ENCODE measurements at regions not wholly inside any gene's neighbourhood (a gene's known extent, or its start where the extent isn't known, plus 50 kb on each side); places are given as distances from the start of the nearest gene placed in this dataset.

DNA sequence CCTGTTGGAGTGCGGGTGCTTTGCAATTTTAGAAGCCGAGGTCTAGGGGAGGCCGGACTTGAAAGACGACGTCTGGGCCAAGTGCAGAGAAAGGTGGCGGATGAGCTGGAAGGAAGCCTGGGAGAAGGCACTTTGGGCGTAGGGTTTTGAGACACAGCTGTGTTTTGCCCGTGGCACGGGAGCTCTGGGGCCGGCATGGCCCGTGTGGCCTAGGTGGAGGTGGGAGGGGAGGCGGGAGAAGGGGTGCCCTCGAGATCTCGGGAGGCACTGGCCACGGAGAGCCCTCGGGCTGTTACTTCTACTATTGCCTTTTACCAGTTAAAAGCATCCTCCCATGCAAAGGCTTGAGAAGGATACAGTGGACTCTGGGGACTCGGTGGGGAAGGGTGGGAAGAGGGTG is 161.9 kb downstream of the FOXL1 start:
- Histone ChIP-seq H3K36me3 (replicated peaks) (no peaks in the 10 kb centered on the region), H3K4me1 (no peaks in the 10 kb centered on the region), H3K27me3 (ENCODE audit: low read depth) (peaks cover 2% of the 10 kb centered on the region; the same call in 1 of the 2 replicates), H3K9me3 (no peaks in the 10 kb centered on the region), H3K4me3 (no peak overlapping the region)
- no peak for DNase-seq (ENCODE audit: low spot score in 2 of 2)
- in situ Hi-C loops (cut with MboI; ENCODE audit: low sequenced_read_pairs) = no loop called here

DNA sequence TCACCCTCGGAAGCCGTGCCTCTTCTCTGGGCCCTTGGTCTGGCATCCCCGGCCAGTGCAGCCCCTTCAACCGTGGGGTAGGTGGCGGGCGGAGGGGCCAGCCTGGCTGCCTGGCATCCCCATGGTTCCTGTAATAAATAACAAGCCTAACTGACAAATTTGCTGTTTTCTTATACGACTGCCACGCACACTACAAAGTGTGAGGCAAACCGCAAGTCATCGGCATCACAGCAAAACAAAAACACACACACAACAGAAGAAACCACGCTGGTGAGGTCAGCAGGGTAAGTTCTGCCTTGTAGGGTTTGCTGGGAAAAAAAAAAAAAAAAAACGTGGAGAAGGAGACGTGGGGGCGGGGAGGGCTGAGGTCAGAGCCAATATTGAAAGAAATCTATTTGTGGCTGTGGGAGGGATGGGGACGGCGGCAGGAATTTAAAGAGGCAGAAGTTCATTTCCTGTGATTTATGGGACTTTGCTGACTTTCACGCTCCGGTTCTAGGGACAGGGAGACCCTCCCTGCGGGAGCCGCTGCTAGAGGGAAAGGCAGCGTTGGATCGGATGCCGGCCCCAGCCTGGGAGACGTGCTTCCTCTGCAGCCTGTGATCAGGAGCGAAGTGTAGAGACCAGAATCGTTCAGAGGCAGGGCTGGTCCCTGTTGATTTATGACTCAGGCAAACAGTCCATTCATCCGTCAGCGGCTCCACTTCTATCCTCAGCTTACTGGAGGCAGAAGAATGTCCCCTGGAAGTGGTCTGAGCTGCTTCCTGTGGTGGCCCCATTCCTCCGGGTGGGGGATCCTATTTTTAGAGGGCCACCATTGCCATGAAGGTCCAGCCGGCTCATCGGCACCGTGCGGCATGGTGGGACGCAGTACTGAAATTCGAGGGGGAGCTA is 162.8 kb downstream of the FOXL1 start:
- Histone ChIP-seq H3K4me3 (0 out of 2 replicates have a peak overlapping the region, but pooled peaks have one; percentile 7), H3K9me3 (no peaks in the 10 kb centered on the region), H3K27me3 (ENCODE audit: low read depth) (no peaks in the 10 kb centered on the region), H3K36me3 (replicated peaks) (no peaks in the 10 kb centered on the region), H3K4me1 (no peaks in the 10 kb centered on the region)
- in situ Hi-C loops (cut with MboI; ENCODE audit: low sequenced_read_pairs) = no loop called here
- peak in 1 of 2 experiments; percentile 29 for DNase-seq (ENCODE audit: low spot score in 2 of 2)

DNA sequence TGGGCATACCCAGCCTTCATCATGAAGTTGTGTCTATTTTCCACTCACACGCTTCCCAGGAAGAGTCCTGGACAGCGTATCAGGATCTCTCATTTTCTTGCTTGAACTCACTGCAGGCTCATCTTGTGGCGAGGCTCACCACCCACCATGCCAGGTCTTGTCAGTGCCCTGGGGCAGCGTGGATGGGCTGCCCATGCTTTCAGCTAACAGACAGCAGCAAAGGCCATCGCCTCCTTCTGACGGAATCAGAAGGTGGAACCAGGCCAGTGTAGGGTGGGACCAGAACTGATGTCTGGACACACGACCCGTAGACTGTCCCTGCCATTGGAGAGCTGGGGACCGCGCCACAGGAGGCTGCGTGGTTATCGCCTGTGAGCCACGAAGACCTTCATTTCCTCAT is 169.4 kb downstream of the FOXL1 start:
- H3K4me1 ChIP-seq = no peaks in the 10 kb centered on the region
- DNase-seq (ENCODE audit: low spot score in 2 of 2) = no peak
- no peak overlapping the region for H3K4me3 ChIP-seq
- H3K27me3 ChIP-seq (ENCODE audit: low read depth) = 0 out of 2 replicates have a peak, but pooled peaks cover 4% of the 10 kb centered on the region
- H3K36me3 ChIP-seq (replicated peaks) = no peaks in the 10 kb centered on the region
- in situ Hi-C loops (cut with MboI; ENCODE audit: low sequenced_read_pairs) = no loop called here
- no peaks in the 10 kb centered on the region for H3K9me3 ChIP-seq

DNA sequence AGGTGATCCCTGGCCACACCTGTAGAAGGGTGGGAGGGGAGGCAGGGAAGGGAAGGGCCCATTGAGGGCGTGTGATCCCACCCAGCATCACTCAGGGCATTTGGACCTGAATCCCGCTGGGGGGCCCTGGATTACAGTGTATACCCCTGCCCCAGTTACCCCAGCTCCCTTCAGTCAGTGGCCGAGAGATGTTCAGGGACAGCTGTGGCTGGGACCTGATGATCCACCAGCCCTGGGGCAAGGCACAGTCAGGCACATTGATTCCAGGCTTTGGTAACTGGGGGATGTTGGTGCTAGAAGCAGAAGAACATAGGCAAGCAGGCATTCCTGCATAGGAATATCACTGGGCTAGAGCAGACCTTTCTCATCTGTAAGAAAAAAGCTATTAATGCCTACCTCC is 170.3 kb downstream of the FOXL1 start:
- Histone ChIP-seq H3K27me3 (ENCODE audit: low read depth) (0 out of 2 replicates have a peak, but pooled peaks cover 4% of the 10 kb centered on the region), H3K36me3 (replicated peaks) (no peaks in the 10 kb centered on the region), H3K9me3 (no peaks in the 10 kb centered on the region), H3K4me1 (no peaks in the 10 kb centered on the region), H3K4me3 (no peak overlapping the region)
- in situ Hi-C loops (cut with MboI; ENCODE audit: low sequenced_read_pairs) = no loop called here
- no peak for DNase-seq (ENCODE audit: low spot score in 2 of 2)

DNA sequence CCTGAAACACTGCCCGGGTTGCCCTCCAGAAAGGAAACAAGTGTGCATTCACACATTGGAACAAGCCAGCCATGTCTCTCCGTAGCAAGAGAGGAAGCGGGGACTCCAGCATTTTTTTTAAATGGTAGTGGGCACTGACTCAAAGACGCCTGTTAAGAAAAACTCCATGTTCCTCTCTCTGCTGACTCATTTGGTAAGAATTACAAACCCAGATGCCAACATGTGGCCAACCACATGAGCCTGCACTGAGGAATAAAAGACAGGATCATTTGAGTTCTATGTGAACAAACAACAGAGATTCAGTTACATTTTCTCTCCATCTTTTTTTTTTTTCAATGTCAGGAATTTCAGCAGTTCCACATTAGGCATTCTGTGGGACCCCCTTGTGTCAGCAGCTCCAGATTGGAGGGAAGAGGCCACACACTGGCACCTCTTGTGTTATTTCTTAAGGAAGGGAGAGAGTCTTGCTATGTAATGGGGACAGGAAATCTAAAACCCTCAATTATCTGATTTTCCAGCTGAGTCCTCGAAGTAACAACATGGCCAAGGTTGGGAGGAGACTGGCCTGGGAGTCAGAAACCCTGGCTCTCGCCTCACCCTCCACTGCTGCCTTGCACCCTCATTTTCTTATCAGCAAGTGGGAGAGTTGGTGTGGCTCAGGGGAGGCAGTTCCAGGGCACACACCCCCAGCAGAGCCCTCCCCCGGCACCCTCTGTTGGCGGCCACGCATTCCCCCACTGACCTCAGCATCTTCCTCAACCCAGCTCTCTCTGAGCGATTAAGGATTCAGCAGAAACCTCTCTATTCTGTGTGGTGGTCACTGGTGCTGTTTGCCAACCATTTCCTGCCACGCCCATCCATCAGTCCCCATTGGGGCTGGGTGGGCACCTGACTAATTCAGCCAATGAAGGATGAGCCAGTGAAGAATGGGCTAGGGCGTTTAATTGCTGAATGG is 173.0 kb downstream of the FOXL1 start:
- no peak for DNase-seq (ENCODE audit: low spot score in 2 of 2)
- no peak overlapping the region for H3K4me3 ChIP-seq
- in situ Hi-C loops (cut with MboI; ENCODE audit: low sequenced_read_pairs) = no loop called here
- H3K9me3 ChIP-seq = no peaks in the 10 kb centered on the region
- no peaks in the 10 kb centered on the region for H3K36me3 ChIP-seq (replicated peaks)
- H3K27me3 ChIP-seq (ENCODE audit: low read depth) = peaks cover 10% of the 10 kb centered on the region; the same call in 1 of the 2 replicates
- no peaks in the 10 kb centered on the region for H3K4me1 ChIP-seq

DNA sequence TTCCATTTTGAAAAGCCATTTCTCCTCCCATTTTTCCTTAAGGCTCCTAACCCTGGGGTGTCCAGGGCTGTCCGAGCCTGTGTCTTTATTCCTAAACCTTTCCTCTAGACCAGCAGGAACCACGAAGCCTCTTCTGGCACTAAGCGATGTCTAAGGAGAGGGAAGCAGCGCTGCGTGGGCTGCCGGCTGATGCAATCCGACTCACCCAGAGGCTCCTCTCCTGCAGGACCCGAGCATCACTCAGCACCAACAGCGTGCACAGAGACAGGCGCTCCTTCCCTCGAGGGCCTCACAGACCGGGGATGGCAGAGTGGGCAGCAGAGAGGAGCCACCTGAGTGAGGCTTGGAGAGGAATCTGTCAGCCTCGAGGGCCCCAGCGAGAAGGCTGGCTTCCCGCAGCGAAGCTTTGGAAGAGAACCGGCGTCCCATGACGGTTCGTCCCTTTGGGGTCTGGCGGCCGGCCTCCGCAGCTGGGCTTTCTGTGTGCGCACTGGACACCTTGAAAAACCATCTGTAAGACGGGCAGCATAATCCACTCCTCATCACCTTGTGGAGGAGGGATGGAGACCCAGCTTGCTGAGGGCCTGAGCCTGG is 174.3 kb downstream of the FOXL1 start:
- in situ Hi-C loops (cut with MboI; ENCODE audit: low sequenced_read_pairs) = no loop called here
- H3K36me3 ChIP-seq (replicated peaks) = no peaks in the 10 kb centered on the region
- peaks cover 10% of the 10 kb centered on the region; the same call in 1 of the 2 replicates for H3K27me3 ChIP-seq (ENCODE audit: low read depth)
- no peak for DNase-seq (ENCODE audit: low spot score in 2 of 2)
- no peaks in the 10 kb centered on the region for H3K4me1 ChIP-seq
- no peaks in the 10 kb centered on the region for H3K9me3 ChIP-seq
- H3K4me3 ChIP-seq = no peak overlapping the region

DNA sequence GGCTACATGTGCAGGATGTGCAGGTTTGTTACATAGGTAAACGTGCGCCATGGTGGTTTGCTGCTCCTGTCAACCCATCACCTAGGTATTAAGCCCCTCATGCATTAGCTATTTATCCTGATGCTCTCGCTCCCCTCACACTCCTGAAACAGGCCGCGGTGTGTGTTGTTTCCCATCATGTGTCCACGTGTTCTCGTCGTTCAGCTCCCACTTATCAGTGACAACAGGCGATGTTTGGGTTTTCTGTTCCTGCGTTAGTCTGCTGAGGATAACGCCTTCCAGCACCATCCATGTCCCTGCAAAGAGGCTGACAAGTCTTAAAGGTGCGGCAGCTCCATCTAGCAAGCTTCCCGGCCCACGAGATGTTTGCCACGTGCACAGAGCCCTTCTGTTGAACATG is 175.1 kb downstream of the FOXL1 start:
- in situ Hi-C loops (cut with MboI; ENCODE audit: low sequenced_read_pairs) = no loop called here
- H3K4me1 ChIP-seq = no peaks in the 10 kb centered on the region
- DNase-seq (ENCODE audit: low spot score in 2 of 2) = no peak

DNA sequence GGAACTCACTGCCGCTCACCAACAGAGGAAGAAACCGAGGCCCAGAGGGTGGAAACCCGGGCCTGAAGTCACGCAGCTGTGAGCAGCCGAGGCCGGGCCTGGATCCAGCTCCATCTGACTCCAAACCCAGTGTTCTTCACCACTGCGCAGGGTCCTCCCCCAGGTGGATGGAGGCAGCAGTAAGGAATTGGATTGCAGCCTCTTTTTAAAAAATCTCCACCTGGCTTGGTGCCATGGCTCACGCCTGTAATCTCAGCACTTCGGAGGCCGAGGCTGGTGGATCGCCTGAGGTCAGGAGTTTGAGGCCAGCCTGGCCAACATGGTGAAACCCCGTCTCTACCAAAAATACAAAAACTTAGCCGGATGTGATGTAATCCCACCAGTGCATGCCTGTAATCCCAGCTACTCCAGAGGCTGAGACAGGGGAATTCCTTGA is 177.2 kb downstream of the FOXL1 start:
- H3K27me3 ChIP-seq (ENCODE audit: low read depth) = peaks cover 15% of the 10 kb centered on the region
- no peaks in the 10 kb centered on the region for H3K9me3 ChIP-seq
- H3K36me3 ChIP-seq (replicated peaks) = no peaks in the 10 kb centered on the region
- in situ Hi-C loops (cut with MboI; ENCODE audit: low sequenced_read_pairs) = no loop called here
- no peak for DNase-seq (ENCODE audit: low spot score in 2 of 2)
- no peak overlapping the region for H3K4me3 ChIP-seq
- no peaks in the 10 kb centered on the region for H3K4me1 ChIP-seq

More for the DNA sequence above, 175.1 kb downstream of the FOXL1 start:
- Histone ChIP-seq H3K36me3 (replicated peaks) (no peaks in the 10 kb centered on the region), H3K4me3 (no peak overlapping the region), H3K9me3 (no peaks in the 10 kb centered on the region), H3K27me3 (ENCODE audit: low read depth) (peaks cover 10% of the 10 kb centered on the region; the same call in 1 of the 2 replicates)

DNA sequence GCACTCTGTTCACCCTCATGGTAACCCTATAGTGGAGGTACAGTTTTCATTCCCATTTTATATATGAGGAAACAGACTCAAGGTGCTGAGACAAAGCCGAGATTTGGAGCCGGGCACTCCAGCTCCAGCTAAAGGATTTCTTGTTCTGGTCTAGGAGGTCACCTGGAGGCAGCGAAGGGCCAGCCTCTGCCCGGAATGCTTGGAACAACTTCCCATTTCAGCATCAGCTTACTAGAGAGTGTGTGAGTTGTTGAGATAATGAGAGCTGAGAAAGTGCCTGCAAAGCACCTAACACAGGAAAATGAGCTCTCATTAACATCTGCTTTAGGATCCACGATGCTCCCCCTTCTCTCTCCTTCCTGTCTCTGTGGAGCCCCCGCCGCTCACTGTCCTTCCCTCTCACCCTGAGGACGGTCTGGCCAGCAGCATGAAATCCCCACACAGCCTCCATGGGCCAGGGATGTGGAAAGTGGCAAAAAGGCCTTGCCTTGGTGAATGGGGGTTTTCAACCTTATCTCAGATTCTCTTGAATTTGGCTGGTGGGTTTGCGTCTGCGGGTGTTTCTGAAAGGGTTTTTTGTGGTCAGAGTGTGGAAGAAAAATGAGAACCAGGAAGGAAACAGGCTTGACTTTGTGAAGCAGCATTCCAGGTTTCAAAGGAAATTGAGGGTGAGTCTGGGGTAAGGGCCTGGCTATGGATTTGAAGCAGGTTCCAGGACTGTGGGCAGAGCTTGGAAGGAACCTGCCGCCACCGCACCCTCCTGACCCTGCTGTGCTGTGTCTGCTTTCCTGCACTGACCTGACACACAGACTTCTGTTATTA is 178.7 kb downstream of the FOXL1 start:
- Histone ChIP-seq H3K4me3 (no peak overlapping the region), H3K27me3 (ENCODE audit: low read depth) (peaks cover 11% of the 10 kb centered on the region), H3K36me3 (replicated peaks) (no peaks in the 10 kb centered on the region), H3K9me3 (no peaks in the 10 kb centered on the region), H3K4me1 (no peaks in the 10 kb centered on the region)
- no peak for DNase-seq (ENCODE audit: low spot score in 2 of 2)
- in situ Hi-C loops (cut with MboI; ENCODE audit: low sequenced_read_pairs) = no loop called here

DNA sequence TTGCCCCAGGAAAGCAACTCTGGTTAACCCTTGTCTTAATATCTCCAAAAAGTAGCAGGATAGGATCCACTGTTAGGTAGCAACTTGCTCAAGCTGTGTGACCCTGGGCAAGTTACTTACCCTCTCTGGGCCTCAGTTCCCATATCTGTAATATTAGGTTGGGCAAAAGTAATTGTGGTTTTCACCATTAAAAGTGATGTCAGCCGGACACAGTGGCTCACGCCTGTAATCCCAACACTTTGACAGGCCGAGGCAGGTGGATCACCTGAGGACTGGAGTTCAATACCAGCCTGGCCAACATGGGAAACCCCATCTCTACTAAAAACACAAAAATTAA is 179.3 kb downstream of the FOXL1 start:
- DNase-seq (ENCODE audit: low spot score in 2 of 2) = no peak
- Histone ChIP-seq H3K4me3 (no peak overlapping the region), H3K4me1 (no peaks in the 10 kb centered on the region), H3K36me3 (replicated peaks) (no peaks in the 10 kb centered on the region), H3K9me3 (no peaks in the 10 kb centered on the region), H3K27me3 (ENCODE audit: low read depth) (peaks cover 11% of the 10 kb centered on the region)
- in situ Hi-C loops (cut with MboI; ENCODE audit: low sequenced_read_pairs) = no loop called here

DNA sequence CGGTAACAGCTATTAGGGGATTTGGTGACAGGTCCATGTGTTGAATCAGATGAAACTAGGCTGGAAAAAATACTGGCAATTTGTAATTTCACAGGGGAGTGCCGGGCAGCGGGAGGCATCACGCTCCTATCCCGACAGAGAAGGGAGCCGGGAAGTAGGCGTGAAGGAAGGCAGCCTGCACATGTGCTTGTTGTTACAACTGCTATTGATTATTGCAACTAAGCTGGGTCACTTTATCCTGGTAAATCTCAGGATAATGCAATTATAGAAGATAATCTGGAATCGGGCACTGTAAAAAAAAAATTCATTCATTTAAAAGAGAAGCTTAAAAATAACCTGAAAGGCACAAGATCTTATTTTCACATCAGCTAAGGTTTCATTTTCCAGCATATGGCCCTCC is 180.6 kb downstream of the FOXL1 start:
- Histone ChIP-seq H3K9me3 (no peaks in the 10 kb centered on the region), H3K4me3 (no peak overlapping the region), H3K36me3 (replicated peaks) (no peaks in the 10 kb centered on the region), H3K4me1 (no peaks in the 10 kb centered on the region), H3K27me3 (ENCODE audit: low read depth) (peaks cover 15% of the 10 kb centered on the region)
- DNase-seq (ENCODE audit: low spot score in 2 of 2) = no peak
- in situ Hi-C loops (cut with MboI; ENCODE audit: low sequenced_read_pairs) = no loop called here

DNA sequence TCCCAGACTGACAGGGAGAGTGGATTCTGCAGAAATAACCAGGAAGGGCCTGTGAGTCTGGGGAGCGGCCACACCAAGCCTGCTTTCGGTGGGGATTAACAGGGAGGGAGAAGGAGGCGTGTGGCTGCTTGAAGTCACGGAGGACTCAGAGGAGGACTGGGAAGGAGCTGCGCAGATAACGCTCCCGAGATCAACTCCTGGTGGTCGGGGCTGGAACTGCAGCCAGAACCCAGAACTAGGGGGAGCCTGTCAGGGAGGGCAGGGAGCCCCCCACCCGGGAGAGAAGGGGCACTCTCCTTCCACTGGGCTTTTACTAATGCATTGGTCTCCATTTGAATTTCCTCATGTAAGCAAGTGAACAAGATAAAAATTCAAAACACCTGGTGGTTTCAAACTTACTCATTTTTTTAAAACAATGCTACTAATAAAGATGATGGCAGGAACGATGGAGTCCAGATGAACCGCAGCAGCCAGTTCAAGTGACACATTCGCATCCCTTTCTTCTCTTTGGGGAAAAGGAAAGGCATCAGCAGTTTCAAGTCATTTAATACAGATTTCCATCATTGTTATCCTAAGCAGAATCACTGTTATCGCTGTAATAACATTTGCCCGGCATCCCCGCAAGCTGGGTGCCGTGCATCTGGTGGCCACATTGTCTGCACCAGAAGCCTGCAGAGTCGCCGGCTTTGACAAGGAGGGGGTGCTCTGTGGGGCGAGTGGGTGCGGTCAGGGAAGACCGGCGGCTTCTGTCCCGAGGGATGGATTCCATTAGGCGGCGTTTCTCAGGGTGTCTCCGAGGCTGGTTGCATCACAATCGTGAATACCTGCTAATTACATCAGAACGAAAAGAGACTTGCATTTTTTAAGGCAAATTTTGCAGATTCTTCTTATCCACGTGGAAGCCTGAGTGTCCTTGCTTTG is 183.0 kb downstream of the FOXL1 start:
- Histone ChIP-seq H3K27me3 (ENCODE audit: low read depth) (peaks cover 9% of the 10 kb centered on the region), H3K9me3 (no peaks in the 10 kb centered on the region), H3K4me1 (no peaks in the 10 kb centered on the region), H3K4me3 (no peak overlapping the region), H3K36me3 (replicated peaks) (no peaks in the 10 kb centered on the region)
- in situ Hi-C loops (cut with MboI; ENCODE audit: low sequenced_read_pairs) = no loop called here
- DNase-seq (ENCODE audit: low spot score in 2 of 2) = peak; percentile 10 to 77
